LNCaP clone FGC (cell line): ENCODE measurements at regions not wholly inside any gene's neighbourhood (a gene's known extent, or its start where the extent isn't known, plus 50 kb on each side); places are given as distances from the start of the nearest gene placed in this dataset.

Source experiments
- DNase-seq: peaks from one replicate; pipeline ENCODE4 v3.0.0-alpha.2; 2011; ENCODE audit warnings: low read depth
- H3K4me3 ChIP-seq: 2 replicates; pipeline ENCODE4 v1.5.1; 2011; ENCODE audit warnings: mild to moderate bottlenecking, low read depth, low read length, control low read depth
- TF ChIP-seq, protein P1 (sequence below): IDR thresholded peaks from 2 replicates; pipeline ENCODE4 v1.5.1; 2012; ENCODE audit warnings: mild to moderate bottlenecking; ENCODE audit not compliant: control insufficient read depth, insufficient read depth; ENCODE audit errors: extremely low read depth

- DNase-seq: no peak
- H3K4me3 ChIP-seq: no peak overlapping the region
- TF ChIP-seq, protein P1, sequence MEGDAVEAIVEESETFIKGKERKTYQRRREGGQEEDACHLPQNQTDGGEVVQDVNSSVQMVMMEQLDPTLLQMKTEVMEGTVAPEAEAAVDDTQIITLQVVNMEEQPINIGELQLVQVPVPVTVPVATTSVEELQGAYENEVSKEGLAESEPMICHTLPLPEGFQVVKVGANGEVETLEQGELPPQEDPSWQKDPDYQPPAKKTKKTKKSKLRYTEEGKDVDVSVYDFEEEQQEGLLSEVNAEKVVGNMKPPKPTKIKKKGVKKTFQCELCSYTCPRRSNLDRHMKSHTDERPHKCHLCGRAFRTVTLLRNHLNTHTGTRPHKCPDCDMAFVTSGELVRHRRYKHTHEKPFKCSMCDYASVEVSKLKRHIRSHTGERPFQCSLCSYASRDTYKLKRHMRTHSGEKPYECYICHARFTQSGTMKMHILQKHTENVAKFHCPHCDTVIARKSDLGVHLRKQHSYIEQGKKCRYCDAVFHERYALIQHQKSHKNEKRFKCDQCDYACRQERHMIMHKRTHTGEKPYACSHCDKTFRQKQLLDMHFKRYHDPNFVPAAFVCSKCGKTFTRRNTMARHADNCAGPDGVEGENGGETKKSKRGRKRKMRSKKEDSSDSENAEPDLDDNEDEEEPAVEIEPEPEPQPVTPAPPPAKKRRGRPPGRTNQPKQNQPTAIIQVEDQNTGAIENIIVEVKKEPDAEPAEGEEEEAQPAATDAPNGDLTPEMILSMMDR: peak; percentile 36
These were observed 92.2 kb upstream of the MOCS2 start for GRCh38 chr5:53201746-53202145.

- DNase-seq: no peak
- TF ChIP-seq, protein P1: no peak
- no peak overlapping the region for H3K4me3 ChIP-seq
These were observed 97.0 kb upstream of the MOCS2 start for GRCh38 chr5:53206562-53206961.

DNA sequence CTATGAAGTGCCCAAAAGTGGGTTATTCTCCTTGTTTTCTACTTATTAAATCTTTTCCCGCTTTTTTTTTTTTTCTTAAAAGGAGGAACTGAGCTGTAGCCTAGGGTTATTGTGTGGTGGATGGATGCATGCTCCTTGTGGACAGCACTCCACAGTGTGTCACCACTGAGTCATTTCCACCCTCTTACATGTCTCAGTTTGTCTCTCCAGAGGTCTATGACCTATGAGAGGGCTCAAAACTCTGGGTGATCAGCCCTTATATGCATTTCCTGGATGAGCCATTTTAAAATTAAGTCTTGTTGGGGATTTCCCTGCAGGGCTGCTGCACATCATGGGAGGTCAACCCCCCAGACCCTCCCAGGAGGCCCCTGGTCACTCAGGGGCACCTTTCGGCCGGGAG lies 102.2 kb upstream of the MOCS2 start:
- TF ChIP-seq, protein P1: no peak
- no peak overlapping the region for H3K4me3 ChIP-seq
- no peak for DNase-seq

- no peak overlapping the region for H3K4me3 ChIP-seq
- DNase-seq: no peak
- TF ChIP-seq, protein P1: no peak
These were observed 109.6 kb upstream of the MOCS2 start for GRCh38 chr5:53219174-53219573.

GRCh38 chr5:53219610-53220009 lies 110.1 kb upstream of the MOCS2 start:
- TF ChIP-seq, protein P1: no peak

DNA sequence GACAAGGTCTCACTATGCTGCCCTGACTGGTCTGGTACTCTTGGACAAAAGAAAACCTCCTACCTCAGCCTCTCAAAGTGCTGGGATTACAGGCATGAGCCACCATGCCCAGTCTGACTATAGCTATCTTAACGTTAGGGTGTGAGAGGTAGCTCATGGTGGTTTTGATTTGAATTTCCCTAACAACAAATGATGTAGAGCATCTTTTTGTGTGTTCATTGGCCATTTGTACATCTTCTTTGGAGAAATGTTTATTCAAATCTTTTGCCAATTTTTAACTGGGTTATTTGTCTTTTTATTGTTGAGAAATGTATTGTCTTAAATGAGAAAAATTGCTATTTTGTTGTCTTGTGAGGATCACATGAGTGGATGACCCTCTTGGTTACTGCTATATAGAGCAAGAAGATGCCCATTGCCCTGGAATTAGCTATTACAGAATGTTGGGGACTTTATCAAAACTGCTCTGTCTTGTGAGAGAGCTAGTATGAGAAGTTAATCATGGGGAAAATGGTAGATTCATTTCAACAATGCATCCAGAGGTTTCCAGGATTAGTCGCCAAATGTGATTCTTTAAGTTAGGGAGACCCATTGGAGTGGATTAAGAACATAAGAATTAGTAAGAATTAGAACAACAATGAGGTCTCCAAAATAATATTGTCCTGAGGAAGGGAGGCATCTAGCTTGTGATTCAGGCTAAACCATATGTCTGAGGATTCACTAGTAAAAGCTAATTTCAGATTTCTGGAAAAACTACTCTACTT lies 124.3 kb upstream of the MOCS2 start:
- no peak overlapping the region for H3K4me3 ChIP-seq
- DNase-seq: no peak
- TF ChIP-seq, protein P1: no peak

More at GRCh38 chr5:53219610-53220009, 110.1 kb upstream of the MOCS2 start:
- no peak for DNase-seq
- no peak overlapping the region for H3K4me3 ChIP-seq

DNA sequence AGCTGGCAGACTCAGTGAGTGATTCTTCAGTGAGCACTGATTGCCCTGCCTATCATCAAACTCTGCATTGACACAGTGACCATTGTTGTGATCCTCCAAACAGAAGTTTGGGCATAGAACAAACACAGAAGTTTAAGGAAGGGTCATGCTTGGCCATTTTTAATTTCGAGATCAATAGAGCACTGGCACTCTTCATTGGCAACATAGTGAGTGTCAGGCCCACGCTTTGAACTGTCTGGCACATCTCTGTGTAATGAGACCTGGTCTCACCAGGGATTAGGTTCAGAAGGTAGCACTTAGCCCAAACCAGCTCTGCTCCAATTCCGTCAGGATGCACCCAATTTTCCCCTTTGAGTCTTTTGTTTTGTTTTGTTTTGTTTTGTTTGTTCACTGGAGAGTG lies 127.1 kb upstream of the MOCS2 start:
- TF ChIP-seq, protein P1: no peak
- H3K4me3 ChIP-seq: no peak overlapping the region
- DNase-seq: no peak
